ENCODE measurements at regions not wholly inside any gene's neighbourhood (a gene's known extent, or its start where the extent isn't known, plus 50 kb on each side); places are given as distances from the start of the nearest gene placed in this dataset.

DNA sequence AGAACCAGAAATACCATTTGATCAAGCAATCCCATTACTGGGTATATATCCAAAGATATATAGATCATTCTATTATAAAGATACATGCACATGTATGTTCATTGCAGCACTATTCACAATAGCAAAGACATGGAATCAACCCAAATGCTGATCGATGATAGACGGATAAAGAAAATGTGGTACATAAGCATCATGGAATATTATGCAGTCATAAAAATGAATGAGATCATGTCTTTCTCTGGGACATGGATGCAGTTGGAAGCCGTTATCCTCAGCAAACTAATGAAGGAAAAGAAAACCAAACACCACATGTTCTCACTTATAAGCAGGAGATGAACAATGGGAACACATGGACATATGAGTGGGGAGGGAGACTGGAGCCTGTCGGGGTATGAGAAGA, 1540.9 kb upstream of the MIR17HG start:
- no peaks in the 10 kb centered on the region for H3K4me1 ChIP-seq
- TF ChIP-seq CTCF (IDR thresholded peaks at IDR 0.05) (no peak), POLR2AphosphoS5 (IDR thresholded peaks at IDR 0.05) (no peak), EP300 (IDR thresholded peaks at IDR 0.05; ENCODE audit: low read depth) (no peak), POLR2A (IDR thresholded peaks at IDR 0.05) (no peak)
- no peaks in the 10 kb centered on the region for H3K27me3 ChIP-seq
- DNase-seq, result no peak
- 83 to 86% methylated on average over 3 to 4 of the region's 4 CpGs for WGBS, 2 donors (ENCODE audit: low coverage in 1 of 2)
- H3K4me3 ChIP-seq, result no peak overlapping the region
- in situ Hi-C loops (cut with MboI; ENCODE audit: low pct_ligation_motif_present in 1 of 4, low pct_unique_long_range_greater_than_20kb in 1 of 4, low sequenced_read_pairs in 3 of 4) (no loop called here), intact Hi-C loops (cut with DNase I; ENCODE audit: low total_unique reads) (no loop called here)
- no peaks in the 10 kb centered on the region for H3K36me3 ChIP-seq
- no peak overlapping the region for H3K27ac ChIP-seq
- no peaks in the 10 kb centered on the region for H3K9me3 ChIP-seq

DNA sequence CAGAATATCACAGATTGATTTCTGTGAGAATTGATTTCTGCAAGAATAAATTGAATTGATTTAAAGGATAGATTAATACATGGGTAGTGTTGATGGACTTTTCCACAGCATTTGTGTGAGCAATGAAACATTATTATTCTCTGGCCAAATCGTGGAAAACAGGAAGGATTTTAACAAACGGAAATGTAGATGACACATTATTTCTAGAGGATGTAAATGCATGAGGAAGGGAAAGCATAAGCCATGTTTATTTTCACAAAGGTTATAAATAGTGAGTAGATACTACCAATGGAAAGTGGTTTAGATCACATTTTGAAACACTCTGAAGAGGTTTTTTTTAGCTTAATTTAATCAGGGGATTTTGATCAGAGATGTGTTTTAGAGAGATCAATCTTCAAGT, 1534.6 kb upstream of the MIR17HG start:
- Histone ChIP-seq H3K4me1 (no peaks in the 10 kb centered on the region), H3K27ac (no peak overlapping the region), H3K36me3 (no peaks in the 10 kb centered on the region), H3K9me3 (no peaks in the 10 kb centered on the region), H3K27me3 (no peaks in the 10 kb centered on the region), H3K4me3 (no peak overlapping the region)
- WGBS, 2 donors (ENCODE audit: low coverage in 1 of 2), result 53 to 87% methylated on average over 2 of the region's 2 CpGs
- DNase-seq, result no peak
- in situ Hi-C loops (cut with MboI; ENCODE audit: low pct_ligation_motif_present in 1 of 4, low pct_unique_long_range_greater_than_20kb in 1 of 4, low sequenced_read_pairs in 3 of 4) (no loop called here), intact Hi-C loops (cut with DNase I; ENCODE audit: low total_unique reads) (no loop called here)
- no peak for TF ChIP-seq POLR2A (IDR thresholded peaks at IDR 0.05)
- no peak for TF ChIP-seq CTCF (IDR thresholded peaks at IDR 0.05)
- TF ChIP-seq POLR2AphosphoS5 (IDR thresholded peaks at IDR 0.05), result no peak
- no peak for TF ChIP-seq EP300 (IDR thresholded peaks at IDR 0.05; ENCODE audit: low read depth)

GRCh38 chr13:89816404-89816803, 1531.1 kb upstream of the MIR17HG start:
- H3K27me3 ChIP-seq, result no peaks in the 10 kb centered on the region
- no peaks in the 10 kb centered on the region for H3K9me3 ChIP-seq
- DNase-seq, result no peak
- H3K4me3 ChIP-seq, result no peak overlapping the region
- H3K27ac ChIP-seq, result no peak overlapping the region
- intact Hi-C loops (cut with DNase I; ENCODE audit: low total_unique reads), result no loop called here
- H3K36me3 ChIP-seq, result no peaks in the 10 kb centered on the region
- no peaks in the 10 kb centered on the region for H3K4me1 ChIP-seq
- in situ Hi-C loops (cut with MboI; ENCODE audit: low pct_ligation_motif_present in 1 of 4, low pct_unique_long_range_greater_than_20kb in 1 of 4, low sequenced_read_pairs in 3 of 4), result no loop called here
- no peak for TF ChIP-seq EP300 (IDR thresholded peaks at IDR 0.05; ENCODE audit: low read depth)
- TF ChIP-seq POLR2AphosphoS5 (IDR thresholded peaks at IDR 0.05), result no peak
- TF ChIP-seq POLR2A (IDR thresholded peaks at IDR 0.05), result no peak
- TF ChIP-seq CTCF (IDR thresholded peaks at IDR 0.05), result no peak

GRCh38 chr13:89822467-89822866, 1525.0 kb upstream of the MIR17HG start:
- WGBS, 2 donors (ENCODE audit: low coverage in 1 of 2), result 25 to 26% methylated on average over 4 of the region's 4 CpGs
- H3K9me3 ChIP-seq, result no peaks in the 10 kb centered on the region
- no peaks in the 10 kb centered on the region for H3K36me3 ChIP-seq
- no peaks in the 10 kb centered on the region for H3K4me1 ChIP-seq
- in situ Hi-C loops (cut with MboI; ENCODE audit: low pct_ligation_motif_present in 1 of 4, low pct_unique_long_range_greater_than_20kb in 1 of 4, low sequenced_read_pairs in 3 of 4) (no loop called here), intact Hi-C loops (cut with DNase I; ENCODE audit: low total_unique reads) (no loop called here)
- no peak overlapping the region for H3K4me3 ChIP-seq
- TF ChIP-seq POLR2A (IDR thresholded peaks at IDR 0.05) (no peak), CTCF (IDR thresholded peaks at IDR 0.05) (no peak), POLR2AphosphoS5 (IDR thresholded peaks at IDR 0.05) (no peak), EP300 (IDR thresholded peaks at IDR 0.05; ENCODE audit: low read depth) (no peak)
- no peak for DNase-seq
- no peaks in the 10 kb centered on the region for H3K27me3 ChIP-seq
- no peak overlapping the region for H3K27ac ChIP-seq
